ENCODE measurements at regions not wholly inside any gene's neighbourhood (a gene's known extent, or its start where the extent isn't known, plus 50 kb on each side); places are given as distances from the start of the nearest gene placed in this dataset.

- TF ChIP-seq KDM5A (IDR thresholded peaks at IDR 0.05) (no peak), BCL3 (IDR thresholded peaks at IDR 0.05) (no peak), RAD21 (conservative IDR thresholded peaks at IDR 0.05 in 1 of 2, IDR thresholded peaks at IDR 0.05 in 1 of 2) (no peak), USF2 (IDR thresholded peaks at IDR 0.05) (no peak), CTCF (IDR thresholded peaks at IDR 0.05) (no peak), SREBF2 (IDR thresholded peaks at IDR 0.05) (no peak)
These were observed 55.5 kb upstream of the IRX3 start for GRCh38 chr16:54341892-54342776.

Data from A549 (cell line).